ENCODE measurements at regions not wholly inside any gene's neighbourhood (a gene's known extent, or its start where the extent isn't known, plus 50 kb on each side); places are given as distances from the start of the nearest gene placed in this dataset.
"Not testable (repeated sequence)": the region's sequence is repeated elsewhere in the genome, so short reads cannot be mapped to it uniquely, and the experiment has no call there.

- H3K27me3 ChIP-seq (ENCODE audit: control insufficient read depth, insufficient read depth, low read length); H3K36me3 ChIP-seq (ENCODE audit: control insufficient read depth, insufficient read depth, low read length): not testable (repeated sequence)
- WGBS (ENCODE audit: insufficient coverage, low lambda C conversion rate) = no CpG with 5 or more reads among the region's 87 CpGs
Measured at GRCh38 chr17:30731210-30732132, 93.0 kb downstream of the CRLF3 start.

GRCh38 chr17:30730837-30731209, 93.7 kb downstream of the CRLF3 start:
- no CpG with 5 or more reads among the region's 17 CpGs for whole genome bisulfite sequencing (ENCODE audit: insufficient coverage, low lambda C conversion rate)
- Histone ChIP-seq H3K4me3 (ENCODE audit: low read length) (peak overlapping the region; percentile 45), H3K27ac (ENCODE audit: low read length) (peak overlapping the region; percentile 38)
- H3K27me3 ChIP-seq (ENCODE audit: control insufficient read depth, insufficient read depth, low read length); DNase-seq; H3K36me3 ChIP-seq (ENCODE audit: control insufficient read depth, insufficient read depth, low read length); H3K9me3 ChIP-seq (ENCODE audit: control insufficient read depth, low read depth, low read length); H3K4me1 ChIP-seq (ENCODE audit: control insufficient read depth, insufficient read depth, low read length): not testable (repeated sequence)

More at GRCh38 chr17:30731210-30732132, 93.0 kb downstream of the CRLF3 start:
- H3K4me1 ChIP-seq (ENCODE audit: control insufficient read depth, insufficient read depth, low read length); H3K9me3 ChIP-seq (ENCODE audit: control insufficient read depth, low read depth, low read length): not testable (repeated sequence)
- Histone ChIP-seq H3K4me3 (ENCODE audit: low read length) (peak overlapping the region; percentile 90), H3K27ac (ENCODE audit: low read length) (peak overlapping the region; percentile 97)
- DNase-seq = peak; percentile 76 to 84

GRCh38 chr17:30730171-30730836, 94.2 kb downstream of the CRLF3 start:
- not testable (repeated sequence) for H3K36me3 ChIP-seq (ENCODE audit: control insufficient read depth, insufficient read depth, low read length); H3K4me1 ChIP-seq (ENCODE audit: control insufficient read depth, insufficient read depth, low read length); H3K27me3 ChIP-seq (ENCODE audit: control insufficient read depth, insufficient read depth, low read length); H3K9me3 ChIP-seq (ENCODE audit: control insufficient read depth, low read depth, low read length); H3K4me3 ChIP-seq (ENCODE audit: low read length); DNase-seq; H3K27ac ChIP-seq (ENCODE audit: low read length)
- no CpG with 5 or more reads among the region's 8 CpGs for WGBS (ENCODE audit: insufficient coverage, low lambda C conversion rate)

- WGBS (ENCODE audit: insufficient coverage, low lambda C conversion rate) = 90% methylated on average over 3 of the region's 14 CpGs
- H3K4me1 ChIP-seq (ENCODE audit: control insufficient read depth, insufficient read depth, low read length); H3K9me3 ChIP-seq (ENCODE audit: control insufficient read depth, low read depth, low read length); H3K36me3 ChIP-seq (ENCODE audit: control insufficient read depth, insufficient read depth, low read length); H3K27me3 ChIP-seq (ENCODE audit: control insufficient read depth, insufficient read depth, low read length); H3K27ac ChIP-seq (ENCODE audit: low read length); H3K4me3 ChIP-seq (ENCODE audit: low read length); DNase-seq: not testable (repeated sequence)
Measured at GRCh38 chr17:30729471-30730170, 94.9 kb downstream of the CRLF3 start.

- not testable (repeated sequence) for H3K4me3 ChIP-seq (ENCODE audit: low read length); H3K36me3 ChIP-seq (ENCODE audit: control insufficient read depth, insufficient read depth, low read length); H3K27me3 ChIP-seq (ENCODE audit: control insufficient read depth, insufficient read depth, low read length); H3K9me3 ChIP-seq (ENCODE audit: control insufficient read depth, low read depth, low read length); H3K27ac ChIP-seq (ENCODE audit: low read length); DNase-seq; H3K4me1 ChIP-seq (ENCODE audit: control insufficient read depth, insufficient read depth, low read length)
- no CpG with 5 or more reads among the region's 8 CpGs for WGBS (ENCODE audit: insufficient coverage, low lambda C conversion rate)
Measured at GRCh38 chr17:30727517-30727916, 97.0 kb downstream of the CRLF3 start.

GRCh38 chr17:30726734-30727133, 97.8 kb downstream of the CRLF3 start:
- H3K36me3 ChIP-seq (ENCODE audit: control insufficient read depth, insufficient read depth, low read length); H3K27ac ChIP-seq (ENCODE audit: low read length); H3K4me1 ChIP-seq (ENCODE audit: control insufficient read depth, insufficient read depth, low read length); DNase-seq; H3K9me3 ChIP-seq (ENCODE audit: control insufficient read depth, low read depth, low read length); H3K27me3 ChIP-seq (ENCODE audit: control insufficient read depth, insufficient read depth, low read length); H3K4me3 ChIP-seq (ENCODE audit: low read length): not testable (repeated sequence)
- WGBS (ENCODE audit: insufficient coverage, low lambda C conversion rate) = 100% methylated on average over 1 of the region's 12 CpGs

- WGBS (ENCODE audit: insufficient coverage, low lambda C conversion rate) = 96% methylated on average over 4 of the region's 9 CpGs
- not testable (repeated sequence) for H3K27ac ChIP-seq (ENCODE audit: low read length); H3K9me3 ChIP-seq (ENCODE audit: control insufficient read depth, low read depth, low read length); H3K27me3 ChIP-seq (ENCODE audit: control insufficient read depth, insufficient read depth, low read length); H3K4me3 ChIP-seq (ENCODE audit: low read length); H3K4me1 ChIP-seq (ENCODE audit: control insufficient read depth, insufficient read depth, low read length); DNase-seq; H3K36me3 ChIP-seq (ENCODE audit: control insufficient read depth, insufficient read depth, low read length)
Measured at GRCh38 chr17:30726310-30726709, 98.2 kb downstream of the CRLF3 start.

GRCh38 chr17:30724034-30724650, 100.3 kb downstream of the CRLF3 start:
- not testable (repeated sequence) for H3K9me3 ChIP-seq (ENCODE audit: control insufficient read depth, low read depth, low read length); H3K4me3 ChIP-seq (ENCODE audit: low read length); H3K27me3 ChIP-seq (ENCODE audit: control insufficient read depth, insufficient read depth, low read length); H3K4me1 ChIP-seq (ENCODE audit: control insufficient read depth, insufficient read depth, low read length); DNase-seq; H3K27ac ChIP-seq (ENCODE audit: low read length); H3K36me3 ChIP-seq (ENCODE audit: control insufficient read depth, insufficient read depth, low read length)
- WGBS (ENCODE audit: insufficient coverage, low lambda C conversion rate) = no CpG with 5 or more reads among the region's 11 CpGs

GRCh38 chr17:30722114-30722780, 102.2 kb downstream of the CRLF3 start:
- no CpG with 5 or more reads among the region's 12 CpGs for WGBS (ENCODE audit: insufficient coverage, low lambda C conversion rate)
- H3K4me3 ChIP-seq (ENCODE audit: low read length); H3K4me1 ChIP-seq (ENCODE audit: control insufficient read depth, insufficient read depth, low read length); H3K9me3 ChIP-seq (ENCODE audit: control insufficient read depth, low read depth, low read length); DNase-seq; H3K36me3 ChIP-seq (ENCODE audit: control insufficient read depth, insufficient read depth, low read length); H3K27ac ChIP-seq (ENCODE audit: low read length); H3K27me3 ChIP-seq (ENCODE audit: control insufficient read depth, insufficient read depth, low read length): not testable (repeated sequence)

- no CpG with 5 or more reads among the region's 5 CpGs for WGBS (ENCODE audit: insufficient coverage, low lambda C conversion rate)
- H3K9me3 ChIP-seq (ENCODE audit: control insufficient read depth, low read depth, low read length); H3K4me3 ChIP-seq (ENCODE audit: low read length); H3K36me3 ChIP-seq (ENCODE audit: control insufficient read depth, insufficient read depth, low read length); DNase-seq; H3K27ac ChIP-seq (ENCODE audit: low read length); H3K27me3 ChIP-seq (ENCODE audit: control insufficient read depth, insufficient read depth, low read length); H3K4me1 ChIP-seq (ENCODE audit: control insufficient read depth, insufficient read depth, low read length): not testable (repeated sequence)
Measured at GRCh38 chr17:30720971-30721370, 103.5 kb downstream of the CRLF3 start.

Data from large intestine (tissue), 3 donors.